HG03575 (cell line): ENCODE measurements at regions not wholly inside any gene's neighbourhood (a gene's known extent, or its start where the extent isn't known, plus 50 kb on each side); places are given as distances from the start of the nearest gene placed in this dataset.

Source experiments
- ATAC-seq: cut with Tn5 transposase; IDR thresholded peaks from one replicate; pipeline ENCODE4 v1.9.1; 2021; ENCODE audit not compliant: unreplicated experiment, insufficient number of reproducible peaks, low FRiP score; ENCODE audit errors: extremely low read depth

DNA sequence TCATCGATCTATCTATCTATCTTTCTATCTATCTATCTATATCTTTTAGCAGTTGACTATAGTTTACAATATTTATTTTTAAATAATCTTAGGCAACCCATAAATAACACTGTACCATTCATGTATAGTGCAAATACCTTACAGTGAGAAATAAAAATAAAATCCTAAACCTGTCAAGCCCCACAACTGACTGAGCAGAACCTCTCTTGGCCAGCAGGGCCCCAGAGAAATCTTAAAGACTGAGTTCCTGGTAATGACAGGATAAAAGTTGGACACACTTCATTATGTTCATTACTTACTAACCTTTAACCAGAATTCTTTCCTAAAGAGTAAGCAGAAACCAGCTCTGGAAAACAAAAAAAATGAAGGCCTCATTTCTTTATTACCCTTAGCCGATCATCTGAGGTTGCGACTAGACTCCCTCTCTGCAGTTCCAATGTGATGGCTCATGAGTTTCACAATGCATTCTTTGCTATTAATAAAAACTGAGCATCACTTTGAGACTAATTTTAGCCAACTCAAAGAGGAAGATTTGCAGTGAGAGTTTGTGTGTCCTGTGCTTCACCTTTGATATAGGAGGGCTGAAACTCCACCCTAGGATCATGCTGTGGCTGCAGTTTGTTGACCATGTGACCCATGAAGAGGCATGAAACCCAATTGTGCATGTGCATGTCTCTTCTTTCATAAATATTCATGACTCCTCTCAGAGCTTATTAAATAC lies 1072.0 kb downstream of the NSUN3 start:
- ATAC-seq: no peak

DNA sequence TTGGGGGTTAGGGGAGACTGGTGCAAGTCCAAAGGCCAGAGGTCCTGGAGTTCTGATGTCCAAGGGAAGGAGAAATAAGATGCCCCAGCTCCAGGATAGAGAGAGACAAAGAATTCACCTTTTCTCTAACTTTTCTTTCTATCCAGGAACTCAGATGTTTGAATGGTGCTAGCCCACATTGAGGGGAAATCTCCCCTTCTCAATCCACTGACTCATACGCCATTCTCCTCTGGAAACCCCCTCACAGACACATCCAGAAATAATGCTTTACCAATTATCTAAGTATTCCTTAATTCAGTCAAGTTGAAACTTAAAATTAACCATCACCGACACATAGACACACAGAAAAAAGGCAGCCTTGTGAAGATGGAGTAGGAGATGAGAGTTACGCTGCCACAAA lies 1085.2 kb downstream of the NSUN3 start:
- ATAC-seq: no peak

DNA sequence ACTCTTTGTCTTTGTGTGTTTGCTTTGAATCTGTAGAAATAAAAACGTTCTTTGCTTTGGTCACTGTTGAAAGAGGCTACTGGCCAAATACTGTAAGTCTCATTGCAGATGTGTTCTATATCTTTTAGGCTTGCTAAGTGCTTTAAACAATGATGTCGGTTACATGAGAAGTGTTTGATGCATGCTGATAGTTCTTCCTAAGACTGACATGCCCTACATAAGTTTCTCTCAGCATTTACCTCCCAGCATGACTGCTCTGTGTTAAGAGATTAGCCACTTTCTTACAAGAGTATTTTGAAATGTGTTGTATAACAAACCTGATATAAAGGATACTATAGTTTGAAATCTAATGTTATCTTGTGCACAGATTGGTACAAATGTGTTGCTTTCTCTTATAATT lies 1088.7 kb downstream of the NSUN3 start:
- ATAC-seq: no peak

DNA sequence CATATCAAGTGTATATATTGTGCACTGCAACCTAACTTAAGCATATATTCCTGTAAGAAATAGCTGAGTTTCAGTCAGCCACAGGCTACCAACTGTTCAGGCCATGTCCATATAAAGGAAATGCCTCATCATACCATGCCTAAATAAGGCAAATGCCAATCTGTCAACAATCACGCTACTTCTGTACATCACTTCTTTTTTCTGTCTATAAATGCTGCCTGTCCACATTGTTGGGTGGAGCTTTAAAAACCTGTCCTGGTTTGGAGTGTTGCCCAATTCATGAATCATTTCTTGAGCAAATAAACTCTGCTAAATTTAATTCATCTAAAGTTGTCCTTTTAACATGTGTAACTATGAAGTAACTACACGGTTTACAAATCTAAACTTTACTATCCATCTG lies 1091.9 kb downstream of the NSUN3 start:
- no peak for ATAC-seq

DNA sequence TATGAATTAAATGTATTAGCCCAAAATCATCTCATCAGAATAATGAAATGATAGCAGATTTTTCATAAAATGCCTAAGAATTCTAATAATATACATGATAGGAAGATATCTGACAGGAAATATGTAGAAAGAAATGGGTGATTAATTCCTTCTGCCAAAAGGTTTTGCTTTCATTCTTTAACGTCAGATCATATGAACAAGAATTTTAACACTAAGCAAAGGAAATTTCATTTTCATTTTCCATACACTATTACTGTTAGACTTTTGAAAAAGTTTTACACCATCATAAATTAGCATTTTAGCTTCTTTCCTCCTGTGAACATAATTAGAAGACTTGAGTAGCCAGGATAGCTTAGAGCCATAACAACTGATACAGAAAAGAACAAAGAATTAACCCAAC lies 1099.9 kb downstream of the NSUN3 start:
- no peak for ATAC-seq

DNA sequence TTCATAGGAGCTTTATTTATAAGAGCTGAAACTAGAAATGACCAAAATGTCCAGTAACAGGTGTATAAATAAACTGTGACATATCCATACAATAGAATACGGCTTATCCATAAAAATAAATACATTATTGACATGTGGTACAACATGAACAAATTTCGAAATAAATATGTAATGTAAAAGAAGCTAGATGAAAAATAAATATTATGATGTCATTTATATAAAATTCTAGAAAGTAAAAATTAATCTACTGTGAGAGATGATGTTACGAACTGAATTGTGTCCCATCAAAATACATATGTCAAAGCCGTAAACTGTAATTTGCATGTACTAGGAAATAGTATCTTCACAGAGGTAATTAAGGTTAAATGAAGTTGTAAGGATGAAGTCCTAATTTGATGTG lies 1104.9 kb downstream of the NSUN3 start:
- ATAC-seq: no peak

DNA sequence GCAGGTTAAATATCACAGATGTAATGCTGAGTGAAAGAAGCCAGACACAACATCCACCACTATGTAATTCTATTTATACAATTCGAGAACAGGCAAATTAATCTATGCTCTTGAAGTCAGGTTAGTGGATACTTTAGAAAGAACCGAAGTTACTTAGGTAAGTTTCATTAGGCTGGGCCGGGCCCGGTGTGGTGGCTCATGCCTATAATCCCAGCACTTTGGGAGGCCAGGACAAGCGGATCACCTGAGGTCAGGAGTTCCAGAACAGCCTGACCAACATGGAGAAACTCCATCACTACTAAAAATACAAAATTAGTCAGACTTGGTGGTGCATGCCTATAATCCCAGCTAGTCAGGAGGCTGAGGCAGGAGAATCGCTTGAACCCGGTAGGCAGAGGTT lies 1105.7 kb downstream of the NSUN3 start:
- no peak for ATAC-seq

DNA sequence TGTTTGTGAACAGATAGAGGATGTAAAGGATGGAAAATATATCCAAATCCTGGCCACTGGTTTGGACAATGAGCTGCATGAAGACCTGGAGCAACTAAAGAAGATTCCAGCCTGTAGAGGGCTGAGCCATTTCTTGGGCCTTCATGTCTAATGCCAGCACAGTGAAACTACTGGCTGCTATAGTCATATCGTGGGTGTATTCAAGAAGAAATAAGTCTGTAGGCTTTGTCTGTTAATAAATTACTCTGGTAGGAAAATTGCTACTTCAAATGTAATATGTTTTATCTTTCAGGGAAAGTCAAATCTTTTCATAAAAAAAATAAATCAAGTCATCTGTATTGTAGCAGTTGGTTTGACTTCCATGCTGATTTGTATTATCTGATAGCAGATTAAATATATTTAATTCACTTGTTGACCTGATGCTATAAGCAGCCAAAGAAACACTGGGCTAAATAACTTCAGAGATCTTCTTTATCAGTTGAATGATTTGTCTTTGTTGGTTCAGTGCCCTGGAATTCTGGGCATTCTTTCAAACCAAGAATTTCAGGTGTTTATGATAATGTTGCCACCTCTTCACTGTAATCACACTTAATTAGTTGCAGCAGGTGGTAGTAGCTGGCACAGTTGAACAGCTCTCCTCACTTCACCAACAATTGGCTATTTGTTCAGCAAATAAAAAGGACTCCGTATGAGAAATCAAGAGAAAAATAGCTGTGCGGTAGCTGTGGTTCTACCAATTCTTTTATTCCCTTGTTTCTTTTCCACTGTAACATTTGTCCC lies 1109.5 kb downstream of the NSUN3 start:
- no peak for ATAC-seq

DNA sequence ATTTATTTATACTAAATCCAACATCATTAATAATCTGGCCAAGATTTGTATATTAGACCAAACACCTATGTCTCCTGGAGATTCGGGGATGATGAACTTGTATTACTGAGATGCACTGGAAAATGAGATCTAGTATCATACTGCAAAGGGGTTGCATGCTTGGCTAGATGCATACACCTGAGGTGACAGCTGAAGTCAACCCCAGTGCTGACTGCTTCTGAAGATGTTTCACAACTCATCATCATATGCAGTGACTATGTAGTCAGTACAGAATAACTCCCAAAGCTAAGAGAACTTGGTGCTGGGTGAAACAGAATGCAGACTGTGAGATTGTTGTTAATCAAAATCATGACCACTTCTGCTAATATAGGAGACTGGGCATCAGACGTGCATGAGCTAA lies 1114.2 kb downstream of the NSUN3 start:
- no peak for ATAC-seq

DNA sequence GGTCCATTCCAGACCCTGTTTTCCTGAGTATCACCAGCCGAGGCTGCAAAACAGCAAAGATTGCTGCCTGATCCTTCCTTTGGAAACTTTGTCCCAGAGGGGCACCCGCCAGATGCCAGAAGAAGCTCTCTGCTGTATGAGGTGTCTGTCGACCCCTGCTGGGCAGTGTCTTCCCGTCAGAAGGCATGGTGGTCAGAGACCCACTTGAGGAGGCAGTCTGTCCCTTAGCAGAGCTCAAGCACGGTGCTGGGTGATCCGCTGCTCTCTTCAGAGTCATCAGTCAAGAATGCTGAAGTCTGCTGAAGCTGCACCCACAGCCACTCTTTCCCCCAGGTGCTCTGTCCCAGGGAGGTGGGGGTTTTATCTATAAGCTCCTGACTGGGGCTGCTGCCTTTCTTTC lies 1121.2 kb downstream of the NSUN3 start:
- ATAC-seq: no peak

DNA sequence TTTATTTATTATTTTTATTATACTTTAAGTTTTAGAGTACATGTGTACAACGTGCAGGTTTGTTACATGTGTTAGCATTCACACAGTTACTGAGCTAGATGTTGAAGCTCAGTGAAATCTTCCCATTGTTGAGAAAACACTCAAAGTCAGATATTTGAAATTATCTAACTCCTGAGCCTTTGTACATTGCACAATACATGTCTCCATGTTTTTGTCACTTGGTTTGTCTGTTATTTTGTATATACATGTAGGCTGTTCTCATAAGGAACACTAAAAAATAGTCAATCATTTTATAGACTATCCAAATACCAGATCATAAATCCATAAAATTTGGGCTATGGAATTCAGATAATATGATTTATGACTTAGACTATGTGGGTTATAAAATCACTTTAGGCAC lies 1126.5 kb downstream of the NSUN3 start:
- ATAC-seq: no peak

DNA sequence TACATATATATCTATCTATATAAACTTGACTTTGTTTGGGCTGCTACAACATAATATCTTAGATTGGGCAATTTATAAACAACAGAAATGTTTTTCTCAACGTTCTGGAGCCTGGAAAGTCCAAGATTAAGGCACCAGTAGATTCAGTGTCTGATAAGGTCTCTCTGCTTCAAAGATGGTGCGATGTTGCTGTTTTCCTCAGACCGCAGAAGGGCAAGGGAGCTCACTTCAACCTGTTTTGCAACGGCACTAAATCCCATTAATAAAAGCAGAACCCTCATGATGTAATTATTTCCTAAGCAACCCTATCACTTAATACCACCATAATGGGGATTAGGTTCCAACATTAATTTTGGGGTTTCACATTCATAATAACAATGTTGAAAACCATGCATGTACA lies 1134.8 kb downstream of the NSUN3 start:
- no peak for ATAC-seq

DNA sequence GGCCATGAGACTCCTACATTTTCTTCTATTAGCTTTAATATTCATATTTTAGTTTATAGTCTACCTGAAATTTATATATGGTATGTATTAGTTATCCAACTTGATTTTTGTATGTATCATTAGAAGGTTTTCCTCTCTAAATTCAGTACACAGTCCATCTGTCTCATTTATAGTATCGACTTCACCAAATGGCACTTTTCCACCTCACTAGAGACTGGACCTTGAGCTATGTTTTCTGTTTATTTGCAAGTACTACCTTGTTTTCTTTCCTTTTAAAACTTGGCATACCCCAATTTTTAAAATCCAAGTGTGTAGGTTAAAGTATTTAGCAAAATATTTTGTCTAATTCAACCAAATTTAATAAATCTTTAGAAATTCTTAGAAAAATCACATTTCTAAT lies 1137.5 kb downstream of the NSUN3 start:
- ATAC-seq: no peak

DNA sequence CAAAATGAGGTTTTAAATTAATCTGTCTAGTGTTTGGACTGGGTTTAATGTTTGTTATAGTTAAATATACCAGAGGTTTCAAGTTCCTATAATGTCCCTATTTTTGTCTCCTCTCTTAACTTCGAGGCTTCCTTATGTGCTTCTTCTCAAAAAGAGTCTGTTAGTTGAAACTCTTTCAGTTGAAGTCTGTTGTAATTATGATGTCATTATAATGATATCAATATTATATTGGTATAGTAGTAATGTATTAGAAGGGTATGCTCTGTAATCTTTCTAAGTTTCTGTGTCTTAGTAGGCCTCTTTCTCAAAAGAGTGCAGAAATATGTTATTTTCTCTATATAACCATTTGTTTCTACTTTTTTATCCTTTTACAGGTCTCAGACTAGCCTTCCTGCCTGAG lies 1148.0 kb downstream of the NSUN3 start:
- ATAC-seq: no peak

DNA sequence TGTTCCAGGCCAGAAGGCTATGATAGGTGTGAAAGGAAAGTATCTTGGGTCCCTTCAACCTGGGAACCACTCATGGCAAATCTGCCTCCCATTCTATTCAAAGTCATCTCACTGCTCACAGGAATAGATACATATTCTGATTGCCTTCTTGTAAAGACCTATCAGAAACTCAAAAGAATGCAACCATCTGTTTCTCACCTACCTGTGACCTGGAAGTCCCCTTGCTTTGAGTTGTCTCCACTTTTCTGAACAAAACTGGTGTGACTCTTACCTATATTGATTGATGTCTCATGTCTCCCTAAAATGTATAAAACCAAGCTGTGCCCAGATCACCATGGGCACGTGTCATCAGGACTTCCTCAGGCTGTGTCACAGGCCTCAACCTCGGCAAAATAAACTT lies 1149.3 kb downstream of the NSUN3 start:
- no peak for ATAC-seq

DNA sequence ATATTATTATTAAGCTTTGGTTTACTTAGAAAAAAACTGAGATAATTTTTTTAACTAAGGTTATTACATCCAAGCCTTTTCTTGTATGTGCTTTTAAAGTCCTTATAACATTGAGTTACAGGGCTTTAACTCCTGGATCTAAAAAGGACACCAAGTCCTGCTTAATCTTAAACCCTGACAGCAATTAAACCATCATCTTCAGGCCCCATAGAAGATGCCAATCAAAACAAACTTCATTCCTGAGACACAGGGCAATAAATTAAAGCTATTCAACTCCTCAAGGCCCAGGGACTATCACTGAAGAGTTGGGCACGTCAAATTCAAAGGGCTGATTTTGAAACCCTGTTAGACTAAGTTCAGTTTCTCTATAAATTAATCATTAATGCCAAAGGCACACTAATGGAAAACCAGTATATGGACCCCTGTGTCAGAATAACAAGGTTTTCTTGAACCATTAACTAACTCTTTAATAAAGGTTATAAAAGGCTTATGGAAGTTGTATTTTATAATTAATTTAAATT lies 1152.6 kb downstream of the NSUN3 start:
- no peak for ATAC-seq

DNA sequence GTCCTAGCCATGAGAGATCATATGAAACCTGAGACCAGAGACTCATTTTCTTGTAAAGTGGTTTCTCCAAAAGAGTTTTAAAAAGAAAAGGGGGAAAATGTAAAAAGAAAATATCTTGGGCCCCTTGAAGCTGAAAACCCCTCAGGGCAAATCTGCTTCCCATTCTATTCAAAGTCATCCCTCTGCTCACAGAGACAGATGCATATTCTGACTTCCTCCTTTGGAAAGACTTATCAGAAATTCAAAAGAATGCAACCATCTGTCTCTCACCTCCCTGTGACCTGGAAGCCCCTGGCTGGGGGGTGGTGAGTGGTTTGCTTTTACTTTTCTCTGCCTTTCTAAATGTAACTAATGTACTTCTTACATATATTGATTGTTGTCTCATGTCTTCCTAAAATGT lies 1154.8 kb downstream of the NSUN3 start:
- ATAC-seq: no peak

DNA sequence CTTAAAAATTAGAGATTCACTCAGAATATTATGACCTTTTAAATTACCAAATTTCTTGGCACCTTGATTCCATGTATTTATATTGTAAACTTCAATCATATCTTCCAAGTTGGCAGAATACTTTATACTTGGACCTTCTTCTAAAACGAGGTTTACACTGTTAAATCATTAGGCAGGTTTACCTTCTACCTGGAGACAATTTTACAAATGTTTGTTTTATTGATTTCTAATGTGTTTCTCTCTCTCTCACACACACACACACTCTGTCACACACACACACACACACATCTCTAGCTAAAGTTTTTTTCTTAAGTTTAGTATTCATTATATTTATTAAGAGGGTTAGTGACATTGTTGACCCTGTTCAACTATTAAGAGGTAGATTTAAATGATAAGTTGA lies 1155.6 kb downstream of the NSUN3 start:
- ATAC-seq: no peak

DNA sequence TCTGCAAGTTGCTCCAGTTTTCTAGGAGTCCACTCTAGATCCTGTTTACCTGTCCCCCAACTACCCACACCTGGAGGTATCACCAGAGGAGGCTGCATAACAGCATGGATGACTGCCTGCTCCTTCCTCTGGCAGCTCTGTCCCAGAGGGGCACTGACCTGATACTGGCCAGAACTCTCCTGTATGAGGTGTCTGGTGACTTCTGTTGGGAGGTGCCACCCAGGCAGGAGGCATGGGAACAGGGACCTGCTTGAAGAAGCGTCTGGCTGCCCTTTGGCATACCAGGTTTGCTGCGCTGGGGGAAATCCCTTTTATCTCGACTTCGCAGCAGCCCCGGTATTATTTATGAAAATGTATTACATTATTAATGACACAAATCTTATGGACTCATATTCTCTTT lies 1163.6 kb downstream of the NSUN3 start:
- no peak for ATAC-seq

DNA sequence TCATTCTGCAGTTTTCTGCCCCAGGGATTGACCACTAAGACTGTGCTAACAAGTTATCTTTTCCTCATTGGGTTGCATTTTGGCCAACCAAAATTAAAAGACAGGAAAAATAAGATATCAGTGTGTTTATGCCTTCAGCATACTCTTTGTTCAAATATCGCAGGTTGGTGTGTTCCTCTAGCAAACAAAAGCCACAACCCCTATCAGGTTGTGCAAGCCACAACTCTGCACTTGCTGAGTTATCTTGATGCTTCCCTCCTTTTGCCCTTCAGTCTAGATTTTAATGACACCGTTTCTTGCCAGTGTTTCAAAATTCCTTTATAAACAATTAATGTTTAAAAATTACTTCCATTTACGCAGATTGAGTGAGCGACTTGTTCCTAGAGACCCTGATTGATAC lies 1164.2 kb downstream of the NSUN3 start:
- no peak for ATAC-seq

DNA sequence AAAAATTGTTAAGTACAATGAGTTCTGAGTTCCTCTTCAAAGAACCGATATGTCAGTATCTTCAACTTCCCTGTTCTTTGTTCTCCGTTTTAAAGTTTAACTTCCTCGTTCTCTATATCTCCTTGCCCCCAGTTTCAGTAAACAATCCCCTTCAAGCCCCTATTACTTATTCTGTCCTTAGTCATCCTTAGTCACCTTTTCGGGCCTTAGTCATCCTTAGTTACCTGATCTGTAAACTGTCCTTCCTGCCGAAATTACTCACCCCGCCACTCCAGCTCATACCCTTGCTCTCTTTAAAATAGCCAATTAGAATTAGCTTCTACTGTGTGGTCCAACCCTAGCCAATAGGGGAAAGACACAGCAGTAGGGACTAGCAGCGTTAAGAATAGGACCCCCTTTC lies 1165.6 kb downstream of the NSUN3 start:
- ATAC-seq: no peak
